ENCODE measurements at regions not wholly inside any gene's neighbourhood (a gene's known extent, or its start where the extent isn't known, plus 50 kb on each side); places are given as distances from the start of the nearest gene placed in this dataset.

GRCh38 chr4:176478076-176478475 is 158.3 kb downstream of the SPCS3 start:
- H3K27ac ChIP-seq: no peak overlapping the region
- TF ChIP-seq CTCF (IDR thresholded peaks at IDR 0.05) (no peak), ZFX (IDR thresholded peaks at IDR 0.05; ENCODE audit: borderline replicate concordance) (no peak)

GRCh38 chr4:176479767-176480166 is 160.0 kb downstream of the SPCS3 start:
- TF ChIP-seq CTCF (IDR thresholded peaks at IDR 0.05) (no peak), ZFX (IDR thresholded peaks at IDR 0.05; ENCODE audit: borderline replicate concordance) (no peak)
- H3K27ac ChIP-seq: no peak overlapping the region

GRCh38 chr4:176482972-176483371 is 163.2 kb downstream of the SPCS3 start:
- TF ChIP-seq CTCF (IDR thresholded peaks at IDR 0.05) (no peak), ZFX (IDR thresholded peaks at IDR 0.05; ENCODE audit: borderline replicate concordance) (no peak)
- H3K27ac ChIP-seq: no peak overlapping the region

- TF ChIP-seq ZFX (IDR thresholded peaks at IDR 0.05; ENCODE audit: borderline replicate concordance): no peak
- TF ChIP-seq CTCF (IDR thresholded peaks at IDR 0.05): no peak
Measured at GRCh38 chr4:176484301-176484984, 164.7 kb downstream of the SPCS3 start.

GRCh38 chr4:176489001-176489400 is 169.2 kb downstream of the SPCS3 start:
- TF ChIP-seq CTCF (IDR thresholded peaks at IDR 0.05) (no peak), ZFX (IDR thresholded peaks at IDR 0.05; ENCODE audit: borderline replicate concordance) (no peak)
- no peak overlapping the region for H3K27ac ChIP-seq

More at GRCh38 chr4:176484301-176484984, 164.7 kb downstream of the SPCS3 start:
- no peak overlapping the region for H3K27ac ChIP-seq

GRCh38 chr4:176492646-176493302 is 173.0 kb downstream of the SPCS3 start:
- no peak overlapping the region for H3K27ac ChIP-seq
- TF ChIP-seq ZFX (IDR thresholded peaks at IDR 0.05; ENCODE audit: borderline replicate concordance): no peak
- TF ChIP-seq CTCF (IDR thresholded peaks at IDR 0.05): no peak

- TF ChIP-seq ZFX (IDR thresholded peaks at IDR 0.05; ENCODE audit: borderline replicate concordance): no peak
- no peak overlapping the region for H3K27ac ChIP-seq
Measured at GRCh38 chr4:176498617-176499256, 179.0 kb downstream of the SPCS3 start.
